ENCODE measurements at regions not wholly inside any gene's neighbourhood (a gene's known extent, or its start where the extent isn't known, plus 50 kb on each side); places are given as distances from the start of the nearest gene placed in this dataset.

GRCh38 chr14:62130441-62130840 lies 368.2 kb downstream of the SNAPC1 start:
- no peak for TF ChIP-seq CTCF (IDR thresholded peaks at IDR 0.05)

GRCh38 chr14:62133776-62134550 lies 371.7 kb downstream of the SNAPC1 start:
- TF ChIP-seq CTCF (IDR thresholded peaks at IDR 0.05) = no peak

- no peak for TF ChIP-seq CTCF (IDR thresholded peaks at IDR 0.05)
Measured at GRCh38 chr14:62138593-62138992, 376.4 kb downstream of the SNAPC1 start.

- no peak for TF ChIP-seq CTCF (IDR thresholded peaks at IDR 0.05)
Measured at GRCh38 chr14:62141139-62141538, 378.9 kb downstream of the SNAPC1 start.

GRCh38 chr14:62143245-62143644 lies 381.0 kb downstream of the SNAPC1 start:
- TF ChIP-seq CTCF (IDR thresholded peaks at IDR 0.05) = no peak

GRCh38 chr14:62144863-62145262 lies 382.6 kb downstream of the SNAPC1 start:
- TF ChIP-seq CTCF (IDR thresholded peaks at IDR 0.05) = no peak

- TF ChIP-seq CTCF (IDR thresholded peaks at IDR 0.05) = no peak
Measured at GRCh38 chr14:62146030-62146429, 383.8 kb downstream of the SNAPC1 start.

GRCh38 chr14:62156052-62156451 lies 393.8 kb downstream of the SNAPC1 start:
- TF ChIP-seq CTCF (IDR thresholded peaks at IDR 0.05) = no peak

Measured in LNCAP (cell line).